ENCODE measurements at regions not wholly inside any gene's neighbourhood (a gene's known extent, or its start where the extent isn't known, plus 50 kb on each side); places are given as distances from the start of the nearest gene placed in this dataset.

- H3K4me3 ChIP-seq (replicated peaks; ENCODE audit: low read depth, low read length): no peak overlapping the region
- DNase-seq (ENCODE audit: extremely low read depth, low read depth): no peak
- no peak for TF ChIP-seq CTCF (IDR thresholded peaks at IDR 0.05; ENCODE audit: low read depth, low read length, missing control alignments)
Measured at GRCh38 chr22:49112176-49112575, 715.5 kb downstream of the BRD1 start.

- no peak overlapping the region for H3K4me3 ChIP-seq (replicated peaks; ENCODE audit: low read depth, low read length)
- no peak for DNase-seq (ENCODE audit: extremely low read depth, low read depth)
- no peak for TF ChIP-seq CTCF (IDR thresholded peaks at IDR 0.05; ENCODE audit: low read depth, low read length, missing control alignments)
Measured at GRCh38 chr22:49111085-49111484, 716.6 kb downstream of the BRD1 start.

GRCh38 chr22:49108636-49109315 lies 718.9 kb downstream of the BRD1 start:
- DNase-seq (ENCODE audit: extremely low read depth, low read depth): no peak
- no peak for TF ChIP-seq CTCF (IDR thresholded peaks at IDR 0.05; ENCODE audit: low read depth, low read length, missing control alignments)
- H3K4me3 ChIP-seq (replicated peaks; ENCODE audit: low read depth, low read length): no peak overlapping the region

GRCh38 chr22:49107961-49108530 lies 719.6 kb downstream of the BRD1 start:
- no peak for TF ChIP-seq CTCF (IDR thresholded peaks at IDR 0.05; ENCODE audit: low read depth, low read length, missing control alignments)
- no peak for DNase-seq (ENCODE audit: extremely low read depth, low read depth)
- H3K4me3 ChIP-seq (replicated peaks; ENCODE audit: low read depth, low read length): no peak overlapping the region

- no peak for DNase-seq (ENCODE audit: extremely low read depth, low read depth)
- TF ChIP-seq CTCF (IDR thresholded peaks at IDR 0.05; ENCODE audit: low read depth, low read length, missing control alignments): no peak
- no peak overlapping the region for H3K4me3 ChIP-seq (replicated peaks; ENCODE audit: low read depth, low read length)
Measured at GRCh38 chr22:49107561-49107960, 720.1 kb downstream of the BRD1 start.

GRCh38 chr22:49106842-49107152 lies 720.9 kb downstream of the BRD1 start:
- DNase-seq (ENCODE audit: extremely low read depth, low read depth): no peak
- no peak for TF ChIP-seq CTCF (IDR thresholded peaks at IDR 0.05; ENCODE audit: low read depth, low read length, missing control alignments)
- H3K4me3 ChIP-seq (replicated peaks; ENCODE audit: low read depth, low read length): no peak overlapping the region
